H1 (cell line): ENCODE measurements at regions not wholly inside any gene's neighbourhood (a gene's known extent, or its start where the extent isn't known, plus 50 kb on each side); places are given as distances from the start of the nearest gene placed in this dataset.

Experiments
- CTCF ChIP-seq, 3 experiments: IDR thresholded peaks; 1 replicate in 2 of 3; 2 replicates in 1 of 3; pipeline versions ENCODE4 v1.5.1 to v1.6.1; 2011; ENCODE audit warnings: low read length in 3 of 3, mild to moderate bottlenecking in 3 of 3, inconsistent platforms in 2 of 3, low read depth in 1 of 3, moderate library complexity in 1 of 3; ENCODE audit not compliant: insufficient read depth in 1 of 3; ENCODE audit errors: control extremely low read depth in 1 of 3
- POLR2AphosphoS5 ChIP-seq: IDR thresholded peaks from 2 replicates; pipeline ENCODE4 v1.6.1; 2011; ENCODE audit warnings: low read depth, low read length

- TF ChIP-seq POLR2AphosphoS5: no peak
- TF ChIP-seq CTCF (IDR thresholded peaks at IDR 0.05; ENCODE audit: control extremely low read depth in 1 of 3, insufficient read depth in 1 of 3, low read depth in 1 of 3, low read length in 3 of 3): no peak
Observed at GRCh38 chr5:81802020-81802419, 51.1 kb upstream of the SSBP2 start (continued).
